Hepatocyte (in vitro differentiated cells): ENCODE measurements at regions not wholly inside any gene's neighbourhood (a gene's known extent, or its start where the extent isn't known, plus 50 kb on each side); places are given as distances from the start of the nearest gene placed in this dataset.

ENCODE experiments used
- DNase-seq: peaks from one replicate; pipeline ENCODE4 v3.0.0-alpha.2; 2016; ENCODE audit warnings: low spot score
- H2AFZ ChIP-seq: fragments of 200-600 bp; sonication (generic); 2 replicates; pipeline ENCODE4 v1.6.0; 2016; ENCODE audit warnings: antibody characterized with exemption, mild to moderate bottlenecking
- H3K27ac ChIP-seq: fragments of 200-600 bp; sonication (generic); 2 replicates; pipeline ENCODE4 v1.5.1; 2016; ENCODE audit warnings: mild to moderate bottlenecking
- H3K27me3 ChIP-seq: fragments of 200-600 bp; sonication (generic); 2 replicates; pipeline ENCODE4 v1.6.1; 2016
- H3K36me3 ChIP-seq: fragments of 200-600 bp; sonication (generic); replicated peaks from 2 replicates; pipeline ENCODE4 v1.5.1; 2016; ENCODE audit warnings: low read depth; ENCODE audit not compliant: insufficient read depth
- H3K4me1 ChIP-seq: fragments of 200-600 bp; sonication (generic); 2 replicates; pipeline ENCODE4 v1.5.1; 2016; ENCODE audit warnings: mild to moderate bottlenecking, moderate library complexity; ENCODE audit not compliant: insufficient read depth
- H3K4me2 ChIP-seq: fragments of 200-600 bp; sonication (generic); 2 replicates; pipeline ENCODE4 v1.6.0; 2016
- H3K4me3 ChIP-seq: fragments of 200-600 bp; sonication (generic); 2 replicates; pipeline ENCODE4 v1.5.1; 2016; ENCODE audit warnings: mild to moderate bottlenecking
- H3K79me2 ChIP-seq: fragments of 200-600 bp; sonication (generic); 2 replicates; pipeline ENCODE4 v1.6.0; 2017; ENCODE audit warnings: mild to moderate bottlenecking
- H3K9me2 ChIP-seq: fragments of 200-600 bp; sonication (generic); replicated peaks from 2 replicates; pipeline ENCODE4 v1.6.0; 2017; ENCODE audit warnings: mild to moderate bottlenecking; ENCODE audit not compliant: insufficient read depth
- H3K9me3 ChIP-seq: fragments of 200-600 bp; sonication (generic); 2 replicates; pipeline ENCODE4 v1.5.1; 2016; ENCODE audit warnings: low read depth, mild to moderate bottlenecking
- H4K20me1 ChIP-seq: fragments of 200-600 bp; sonication (generic); 2 replicates; pipeline ENCODE4 v1.6.0; 2016; ENCODE audit warnings: mild to moderate bottlenecking; ENCODE audit not compliant: insufficient read depth, poor library complexity, severe bottlenecking
- CTCF ChIP-seq: fragments of 200-600 bp; sonication (generic); IDR thresholded peaks from 2 replicates; pipeline ENCODE4 v1.5.1; 2016; ENCODE audit warnings: antibody characterized with exemption, mild to moderate bottlenecking; ENCODE audit not compliant: poor library complexity
- EZH2 ChIP-seq: fragments of 200-600 bp; sonication (generic); IDR thresholded peaks from 2 replicates; pipeline ENCODE4 v1.6.1; 2016; ENCODE audit warnings: antibody characterized with exemption, mild to moderate bottlenecking, borderline replicate concordance
- EZH2phosphoT487 ChIP-seq: fragments of 200-600 bp; sonication (generic); IDR thresholded peaks from one replicate; pipeline ENCODE4 v1.6.1; 2018; ENCODE audit warnings: antibody characterized with exemption, mild to moderate bottlenecking, low read depth, moderate library complexity; ENCODE audit not compliant: unreplicated experiment, severe bottlenecking
- WGBS: methylation state at CpG from one replicate; pipeline ENCODE4 v1.1.6; 2016; ENCODE audit warnings: low lambda C conversion rate; ENCODE audit errors: missing lambda C conversion rate; 5-methylcytosine and 5-hydroxymethylcytosine counted together

DNA sequence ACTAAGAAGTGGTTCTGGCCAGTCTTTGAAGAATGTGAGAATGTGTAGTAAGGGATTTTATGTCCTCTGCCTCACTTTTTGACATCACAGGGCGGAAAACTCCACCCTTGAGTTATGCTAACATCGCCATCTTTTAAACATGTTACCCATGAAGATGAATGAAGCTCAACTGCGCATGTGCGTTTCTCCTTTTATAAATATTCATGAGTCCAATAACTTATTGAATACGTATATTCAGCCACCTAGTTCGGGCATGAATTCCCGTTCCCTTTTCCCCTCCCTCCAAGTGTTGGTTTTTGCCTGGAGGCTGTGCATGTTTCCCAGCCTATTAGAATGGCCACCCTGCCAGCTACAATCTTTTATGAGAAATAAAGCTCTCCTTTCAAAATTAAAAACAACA, 51.7 kb upstream of the STPG2 start:
- no peaks in the 10 kb centered on the region for H3K9me2 ChIP-seq
- H3K4me2 ChIP-seq: no peak overlapping the region
- no peak for DNase-seq
- no peaks in the 10 kb centered on the region for H4K20me1 ChIP-seq
- no peak for TF ChIP-seq CTCF
- no peak for TF ChIP-seq EZH2phosphoT487
- no peak for TF ChIP-seq EZH2
- no peaks in the 10 kb centered on the region for H3K27me3 ChIP-seq
- H3K4me1 ChIP-seq: no peaks in the 10 kb centered on the region
- 70% methylated on average over 7 of the region's 7 CpGs for whole genome bisulfite sequencing
- no peak overlapping the region for H2AFZ ChIP-seq
- no peak overlapping the region for H3K4me3 ChIP-seq
- H3K79me2 ChIP-seq: no peaks in the 10 kb centered on the region
- no peaks in the 10 kb centered on the region for H3K9me3 ChIP-seq
- H3K27ac ChIP-seq: no peak overlapping the region
- no peaks in the 10 kb centered on the region for H3K36me3 ChIP-seq

DNA sequence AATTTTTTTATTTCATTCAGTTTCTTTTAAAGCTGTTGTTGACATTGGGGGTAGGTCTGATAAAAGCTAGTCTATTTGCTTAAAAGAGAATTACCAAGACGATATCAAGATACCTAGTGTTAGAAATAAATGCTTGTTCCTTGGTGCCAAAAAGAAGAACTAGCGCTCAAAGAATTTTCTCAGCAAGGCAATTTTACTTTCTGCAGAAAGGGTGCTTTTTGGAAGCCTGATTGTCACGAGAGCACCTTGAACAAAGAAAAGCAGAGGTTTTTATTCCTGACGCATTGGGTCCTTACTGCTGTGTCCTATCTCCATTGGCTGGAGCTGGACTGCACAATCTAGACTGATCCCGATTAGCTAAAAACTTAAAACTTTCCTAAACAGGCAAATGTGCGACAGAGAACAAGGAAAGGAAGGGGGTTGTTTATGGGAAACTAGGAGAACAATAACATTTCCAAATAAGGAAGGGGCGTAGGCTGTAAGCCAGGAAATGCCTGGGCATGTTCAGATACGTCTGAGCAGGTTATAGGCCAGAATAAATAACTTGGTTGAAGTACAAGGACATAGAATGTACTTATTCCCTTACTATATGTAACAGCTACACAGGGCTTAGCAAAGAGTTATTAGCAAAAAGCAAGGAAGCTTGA, 50.3 kb upstream of the STPG2 start:
- Histone ChIP-seq H3K9me2 (no peaks in the 10 kb centered on the region), H2AFZ (peak overlapping the region; percentile 13), H3K79me2 (no peaks in the 10 kb centered on the region), H3K9me3 (no peaks in the 10 kb centered on the region), H3K4me2 (no peak overlapping the region), H3K27me3 (no peaks in the 10 kb centered on the region), H3K36me3 (no peaks in the 10 kb centered on the region), H3K27ac (peak overlapping the region; percentile 33), H3K4me3 (no peak overlapping the region), H3K4me1 (no peaks in the 10 kb centered on the region), H4K20me1 (no peaks in the 10 kb centered on the region)
- no peak for DNase-seq
- 74% methylated on average over 8 of the region's 8 CpGs for WGBS
- no peak for TF ChIP-seq EZH2phosphoT487
- TF ChIP-seq CTCF: no peak
- no peak for TF ChIP-seq EZH2
